ENCODE measurements at regions not wholly inside any gene's neighbourhood (a gene's known extent, or its start where the extent isn't known, plus 50 kb on each side); places are given as distances from the start of the nearest gene placed in this dataset.

DNA sequence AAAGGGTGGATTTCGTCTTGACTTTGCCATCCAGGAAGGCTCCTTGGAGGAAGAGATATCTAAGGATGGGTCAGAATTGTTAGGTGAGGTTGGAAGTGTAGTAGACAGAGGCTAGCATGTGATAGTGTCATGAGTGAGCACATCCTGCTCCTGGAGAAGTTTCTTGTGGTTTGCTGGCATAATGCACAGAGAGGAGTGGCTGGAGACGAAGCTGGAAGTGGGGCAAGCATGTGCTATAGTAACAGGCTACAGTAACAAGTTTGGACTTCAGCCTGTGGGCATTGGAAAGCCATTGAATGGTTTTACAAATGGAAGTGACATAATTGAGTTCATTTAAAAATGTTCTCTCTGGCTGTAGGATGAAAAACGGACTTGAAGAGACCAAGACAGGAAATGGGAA, 175.6 kb upstream of the VWC2 start:
- TF ChIP-seq POLR2A (IDR thresholded peaks at IDR 0.05): no peak
- TF ChIP-seq, protein P1, sequence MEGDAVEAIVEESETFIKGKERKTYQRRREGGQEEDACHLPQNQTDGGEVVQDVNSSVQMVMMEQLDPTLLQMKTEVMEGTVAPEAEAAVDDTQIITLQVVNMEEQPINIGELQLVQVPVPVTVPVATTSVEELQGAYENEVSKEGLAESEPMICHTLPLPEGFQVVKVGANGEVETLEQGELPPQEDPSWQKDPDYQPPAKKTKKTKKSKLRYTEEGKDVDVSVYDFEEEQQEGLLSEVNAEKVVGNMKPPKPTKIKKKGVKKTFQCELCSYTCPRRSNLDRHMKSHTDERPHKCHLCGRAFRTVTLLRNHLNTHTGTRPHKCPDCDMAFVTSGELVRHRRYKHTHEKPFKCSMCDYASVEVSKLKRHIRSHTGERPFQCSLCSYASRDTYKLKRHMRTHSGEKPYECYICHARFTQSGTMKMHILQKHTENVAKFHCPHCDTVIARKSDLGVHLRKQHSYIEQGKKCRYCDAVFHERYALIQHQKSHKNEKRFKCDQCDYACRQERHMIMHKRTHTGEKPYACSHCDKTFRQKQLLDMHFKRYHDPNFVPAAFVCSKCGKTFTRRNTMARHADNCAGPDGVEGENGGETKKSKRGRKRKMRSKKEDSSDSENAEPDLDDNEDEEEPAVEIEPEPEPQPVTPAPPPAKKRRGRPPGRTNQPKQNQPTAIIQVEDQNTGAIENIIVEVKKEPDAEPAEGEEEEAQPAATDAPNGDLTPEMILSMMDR (IDR thresholded peaks at IDR 0.05): no peak
